AG04450 (cell line): ENCODE measurements at regions not wholly inside any gene's neighbourhood (a gene's known extent, or its start where the extent isn't known, plus 50 kb on each side); places are given as distances from the start of the nearest gene placed in this dataset.
"Not testable (repeated sequence)": the region's sequence is repeated elsewhere in the genome, so short reads cannot be mapped to it uniquely, and the experiment has no call there.

Experiments
- CTCF ChIA-PET: fragments of 300-600, 350-600 bp; formaldehyde crosslinking; extraction: SDS; loops from one replicate; lab custom pipeline; 2022; ENCODE audit warnings: antibody characterized with exemption, inconsistent platforms; lab: Charles Lee
- POLR2A ChIA-PET: fragments of 350-600 bp; formaldehyde crosslinking; extraction: SDS; loops from one replicate; lab custom pipeline; 2021; ENCODE audit warnings: antibody characterized with exemption, inconsistent platforms; lab: Yijun Ruan, JAX
- DNase-seq: peaks from one replicate; pipeline ENCODE4 v3.0.0-alpha.2; 2011; ENCODE audit warnings: low read depth, low spot score
- H3K27ac ChIP-seq: one replicate; pipeline ENCODE4 v1.5.1; 2012; ENCODE audit warnings: low read depth, low read length, control low read depth
- H3K27me3 ChIP-seq: one replicate; pipeline ENCODE4 v1.6.0; 2012; ENCODE audit warnings: low read length; ENCODE audit not compliant: control insufficient read depth, insufficient read depth
- H3K4me3 ChIP-seq: 2 replicates; pipeline ENCODE4 v1.5.1; 2011; ENCODE audit warnings: mild to moderate bottlenecking, low read depth, low read length, control low read depth
- H3K9me3 ChIP-seq: 2 replicates; pipeline ENCODE4 v1.5.1; 2012; ENCODE audit warnings: low read length; ENCODE audit not compliant: control insufficient read depth, insufficient read depth
- CTCF ChIP-seq: IDR thresholded peaks from 2 replicates; pipeline ENCODE4 v1.5.1; 2011; ENCODE audit warnings: low read depth, low read length, control low read depth, inconsistent platforms

- Histone ChIP-seq H3K4me3 (no peak overlapping the region), H3K27me3 (no peaks in the 10 kb centered on the region), H3K9me3 (no peaks in the 10 kb centered on the region), H3K27ac (no peak overlapping the region)
- TF ChIP-seq CTCF, result no peak
- DNase-seq, result no peak
- POLR2A ChIA-PET, result no interaction called here
- CTCF ChIA-PET, result no interaction called here
These were observed 351.8 kb upstream of the TMEFF2 start for GRCh38 chr2:192546565-192546964.

GRCh38 chr2:192544371-192544955 is 349.7 kb upstream of the TMEFF2 start:
- H3K9me3 ChIP-seq, result no peaks in the 10 kb centered on the region
- DNase-seq, result no peak
- H3K27ac ChIP-seq, result no peak overlapping the region
- no peak overlapping the region for H3K4me3 ChIP-seq
- TF ChIP-seq CTCF, result no peak
- POLR2A ChIA-PET, result no interaction called here
- no peaks in the 10 kb centered on the region for H3K27me3 ChIP-seq
- CTCF ChIA-PET, result no interaction called here

GRCh38 chr2:192542148-192543066 is 347.7 kb upstream of the TMEFF2 start:
- H3K9me3 ChIP-seq, POLR2A ChIA-PET, DNase-seq, H3K27ac ChIP-seq, CTCF ChIA-PET, H3K4me3 ChIP-seq, H3K27me3 ChIP-seq: not testable (repeated sequence)

GRCh38 chr2:192539306-192539705 is 344.6 kb upstream of the TMEFF2 start:
- no peaks in the 10 kb centered on the region for H3K27me3 ChIP-seq
- ChIA-PET POLR2A (no interaction called here), CTCF (no interaction called here)
- no peak for TF ChIP-seq CTCF
- H3K9me3 ChIP-seq, result no peaks in the 10 kb centered on the region
- no peak overlapping the region for H3K4me3 ChIP-seq
- no peak for DNase-seq
- no peak overlapping the region for H3K27ac ChIP-seq

- ChIA-PET POLR2A (no interaction called here), CTCF (no interaction called here)
- no peak overlapping the region for H3K4me3 ChIP-seq
- DNase-seq, result no peak
- TF ChIP-seq CTCF, result no peak
- H3K27ac ChIP-seq, result no peak overlapping the region
- no peaks in the 10 kb centered on the region for H3K9me3 ChIP-seq
- H3K27me3 ChIP-seq, result no peaks in the 10 kb centered on the region
These were observed 342.3 kb upstream of the TMEFF2 start for GRCh38 chr2:192536922-192537624.
